Liver (tissue), 8 donors: ENCODE measurements at regions not wholly inside any gene's neighbourhood (a gene's known extent, or its start where the extent isn't known, plus 50 kb on each side); places are given as distances from the start of the nearest gene placed in this dataset.

Experiments used
- DNase-seq: peaks from one replicate; pipeline ENCODE4 v3.0.0-alpha.2; 2017; ENCODE audit warnings: low spot score
- H3K27ac ChIP-seq, 2 donors: one replicate each; pipeline ENCODE4 v1.7.0; 2013; ENCODE audit warnings: inconsistent platforms in 2 of 2, low read length in 2 of 2, control low read depth in 1 of 2, low read depth in 1 of 2, mild to moderate bottlenecking in 1 of 2
- H3K27me3 ChIP-seq, 4 donors: one replicate each; pipeline versions ENCODE4 v1.6.1 to v1.7.0; 2013; ENCODE audit warnings: low read length in 3 of 4, inconsistent platforms in 1 of 4, mild to moderate bottlenecking in 1 of 4, moderate library complexity in 1 of 4; ENCODE audit not compliant: control insufficient read depth in 4 of 4, insufficient read depth in 4 of 4
- H3K36me3 ChIP-seq, 4 donors: one replicate each; pipeline versions ENCODE4 v1.6.1 to v1.7.0; 2013; ENCODE audit warnings: low read length in 3 of 4, mild to moderate bottlenecking in 3 of 4, low read depth in 1 of 4, moderate library complexity in 1 of 4; ENCODE audit not compliant: control insufficient read depth in 4 of 4, insufficient read depth in 3 of 4
- H3K4me1 ChIP-seq, 4 donors: one replicate each; pipeline versions ENCODE4 v1.6.1 to v1.7.0; 2013; ENCODE audit warnings: low read length in 3 of 4, mild to moderate bottlenecking in 3 of 4, moderate library complexity in 1 of 4; ENCODE audit not compliant: control insufficient read depth in 4 of 4, insufficient read depth in 4 of 4
- H3K4me3 ChIP-seq, 3 donors: one replicate each; pipeline versions ENCODE4 v1.6.1 to v1.7.0; 2013; ENCODE audit warnings: low read length in 3 of 3, control low read depth in 1 of 3, low read depth in 1 of 3, mild to moderate bottlenecking in 1 of 3
- H3K9ac ChIP-seq, 2 donors: one replicate each; pipeline ENCODE4 v1.7.0; 2013; ENCODE audit warnings: low read length in 2 of 2, mild to moderate bottlenecking in 2 of 2, moderate library complexity in 2 of 2, control low read depth in 1 of 2, low read depth in 1 of 2
- H3K9me3 ChIP-seq, 4 donors: one replicate each; pipeline versions ENCODE4 v1.6.1 to v1.7.0; 2013; ENCODE audit warnings: low read length in 3 of 4; ENCODE audit not compliant: control insufficient read depth in 4 of 4
- EGR1 ChIP-seq, 2 donors: IDR thresholded peaks; 2 replicates each; pipeline ENCODE4 v1.6.1; 2016 to 2018; ENCODE audit warnings: antibody characterized with exemption in 2 of 2, low read depth in 2 of 2
- FOXA1 ChIP-seq: IDR thresholded peaks from 2 replicates; pipeline ENCODE4 v1.6.1; 2016; ENCODE audit warnings: antibody characterized with exemption
- FOXA2 ChIP-seq: IDR thresholded peaks from 2 replicates; pipeline ENCODE4 v1.6.1; 2016; ENCODE audit warnings: antibody characterized with exemption
- GABPA ChIP-seq, 2 donors: IDR thresholded peaks in 1 of 2; conservative IDR thresholded peaks in 1 of 2; 2 replicates each; pipeline ENCODE4 v1.6.1; 2016; ENCODE audit warnings: antibody characterized with exemption in 2 of 2, mild to moderate bottlenecking in 1 of 2, moderate library complexity in 1 of 2
- HNF4G ChIP-seq: IDR thresholded peaks from 2 replicates; pipeline ENCODE4 v1.6.1; 2016; ENCODE audit warnings: antibody characterized with exemption
- JUND ChIP-seq, 2 donors: IDR thresholded peaks; 2 replicates each; pipeline ENCODE4 v1.6.1; 2016; ENCODE audit warnings: antibody characterized with exemption in 2 of 2
- NR2F2 ChIP-seq: IDR thresholded peaks from 2 replicates; pipeline ENCODE4 v1.6.1; 2016; ENCODE audit warnings: antibody characterized with exemption
- RAD21 ChIP-seq, 2 donors: IDR thresholded peaks; 2 replicates each; pipeline ENCODE4 v1.6.1; 2016; ENCODE audit warnings: antibody characterized with exemption in 2 of 2, mild to moderate bottlenecking in 2 of 2
- RXRA ChIP-seq, 2 donors: IDR thresholded peaks; 2 replicates each; pipeline ENCODE4 v1.6.1; 2017 to 2018; ENCODE audit warnings: antibody characterized with exemption in 2 of 2, mild to moderate bottlenecking in 1 of 2
- TAF1 ChIP-seq: conservative IDR thresholded peaks from 2 replicates; pipeline ENCODE4 v1.6.1; 2016; ENCODE audit warnings: antibody characterized with exemption, mild to moderate bottlenecking
- YY1 ChIP-seq: IDR thresholded peaks from 2 replicates; pipeline ENCODE4 v1.6.1; 2016; ENCODE audit warnings: antibody characterized with exemption, mild to moderate bottlenecking
- WGBS: extraction: QIAGEN DNeasy Blood & Tissue Kit; methylation state at CpG from one replicate; pipeline ENCODE4 v1.1.7; 2013; 5-methylcytosine and 5-hydroxymethylcytosine counted together
- TF ChIP-seq, protein P1 (sequence below): IDR thresholded peaks from 2 replicates; pipeline ENCODE4 v1.6.1; 2016; ENCODE audit warnings: antibody characterized with exemption
- TF ChIP-seq, protein P2 (sequence below): fragments of 150-350 bp; IDR thresholded peaks from 2 replicates; pipeline ENCODE4 v1.5.1; 2017; ENCODE audit warnings: improper control_type of control experiment, low read depth, low read length; ENCODE audit not compliant: missing input control
- TF ChIP-seq, protein P3 (sequence below): IDR thresholded peaks from 2 replicates; pipeline ENCODE4 v1.6.1; 2016; ENCODE audit warnings: antibody characterized with exemption
- TF ChIP-seq, protein P4 (sequence below): IDR thresholded peaks from 2 replicates; pipeline ENCODE4 v1.6.1; 2016; ENCODE audit warnings: antibody characterized with exemption
- TF ChIP-seq, protein P5 (sequence below): IDR thresholded peaks from 2 replicates; pipeline ENCODE4 v1.6.1; 2016; ENCODE audit warnings: antibody characterized with exemption, mild to moderate bottlenecking
- donor health status: healthy.
- donor health status: healthy.
- donor health status: healthy.
- donor health status: healthy.
- donor health status: healthy.

DNA sequence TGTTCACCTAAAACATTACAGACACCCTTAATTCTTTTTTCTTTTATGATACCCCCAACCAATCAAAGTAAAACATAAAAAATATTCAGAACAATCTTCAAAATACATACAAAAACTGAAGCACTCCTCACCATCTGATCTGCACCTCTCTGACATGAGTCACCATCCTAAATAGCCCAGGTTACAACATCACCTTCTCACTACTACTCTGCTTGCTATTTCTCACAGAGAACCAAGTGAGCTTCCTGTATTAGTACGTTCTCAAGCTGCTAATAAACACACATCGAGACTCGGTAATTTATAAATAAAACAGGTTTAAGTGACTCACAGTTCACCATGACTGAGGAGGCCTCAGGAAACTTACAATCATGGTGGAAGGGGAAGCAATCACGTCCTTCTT, 183.5 kb downstream of the CBLN2 start:
- Histone ChIP-seq H3K4me1 (no peaks in the 10 kb centered on the region), H3K9ac (no peak overlapping the region), H3K4me3 (no peak overlapping the region), H3K27me3 (no peaks in the 10 kb centered on the region), H3K9me3 (no peaks in the 10 kb centered on the region), H3K36me3 (no peaks in the 10 kb centered on the region), H3K27ac (no peak overlapping the region)
- no peak for DNase-seq
- WGBS, result 67% methylated on average over 4 of the region's 4 CpGs
- TF ChIP-seq NR2F2 (no peak), YY1 (no peak), FOXA1 (no peak), FOXA2 (no peak)
- TF ChIP-seq, protein P1, sequence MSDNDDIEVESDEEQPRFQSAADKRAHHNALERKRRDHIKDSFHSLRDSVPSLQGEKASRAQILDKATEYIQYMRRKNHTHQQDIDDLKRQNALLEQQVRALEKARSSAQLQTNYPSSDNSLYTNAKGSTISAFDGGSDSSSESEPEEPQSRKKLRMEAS, result no peak
- TF ChIP-seq, protein P2, sequence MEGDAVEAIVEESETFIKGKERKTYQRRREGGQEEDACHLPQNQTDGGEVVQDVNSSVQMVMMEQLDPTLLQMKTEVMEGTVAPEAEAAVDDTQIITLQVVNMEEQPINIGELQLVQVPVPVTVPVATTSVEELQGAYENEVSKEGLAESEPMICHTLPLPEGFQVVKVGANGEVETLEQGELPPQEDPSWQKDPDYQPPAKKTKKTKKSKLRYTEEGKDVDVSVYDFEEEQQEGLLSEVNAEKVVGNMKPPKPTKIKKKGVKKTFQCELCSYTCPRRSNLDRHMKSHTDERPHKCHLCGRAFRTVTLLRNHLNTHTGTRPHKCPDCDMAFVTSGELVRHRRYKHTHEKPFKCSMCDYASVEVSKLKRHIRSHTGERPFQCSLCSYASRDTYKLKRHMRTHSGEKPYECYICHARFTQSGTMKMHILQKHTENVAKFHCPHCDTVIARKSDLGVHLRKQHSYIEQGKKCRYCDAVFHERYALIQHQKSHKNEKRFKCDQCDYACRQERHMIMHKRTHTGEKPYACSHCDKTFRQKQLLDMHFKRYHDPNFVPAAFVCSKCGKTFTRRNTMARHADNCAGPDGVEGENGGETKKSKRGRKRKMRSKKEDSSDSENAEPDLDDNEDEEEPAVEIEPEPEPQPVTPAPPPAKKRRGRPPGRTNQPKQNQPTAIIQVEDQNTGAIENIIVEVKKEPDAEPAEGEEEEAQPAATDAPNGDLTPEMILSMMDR, result no peak

DNA sequence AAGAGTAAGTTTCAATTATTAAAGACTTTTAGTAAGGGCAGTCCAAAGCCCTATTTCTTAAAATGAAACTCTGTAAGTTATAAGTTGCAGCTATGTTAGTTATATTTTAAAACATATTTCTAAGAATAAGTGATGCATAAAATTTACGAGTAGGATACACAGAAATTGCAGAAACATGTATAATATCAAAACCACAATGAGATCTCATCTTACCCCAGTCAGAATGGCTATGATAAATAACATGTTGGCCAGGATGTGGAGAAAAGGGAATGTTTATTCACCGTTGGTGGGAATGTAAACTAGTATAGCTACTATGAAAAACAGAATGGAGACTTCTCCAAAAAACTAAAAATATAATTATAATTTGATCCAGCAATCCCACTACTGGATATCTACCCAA, 201.2 kb downstream of the CBLN2 start:
- WGBS, result 61% methylated on average over 2 of the region's 2 CpGs
- no peak for DNase-seq
- Histone ChIP-seq H3K9ac (no peak overlapping the region), H3K36me3 (no peaks in the 10 kb centered on the region), H3K4me3 (no peak overlapping the region), H3K27ac (no peak overlapping the region), H3K27me3 (peaks cover 0 to 2% (median 0%) of the 10 kb centered on the region in 4 donors), H3K4me1 (no peaks in the 10 kb centered on the region), H3K9me3 (no peaks in the 10 kb centered on the region)
- TF ChIP-seq RAD21 (IDR thresholded peaks at IDR 0.05), result no peak
- TF ChIP-seq, protein P1, result no peak
- no peak for TF ChIP-seq GABPA (IDR thresholded peaks at IDR 0.05 in 1 of 2, conservative IDR thresholded peaks at IDR 0.05 in 1 of 2)
- TF ChIP-seq, protein P3, sequence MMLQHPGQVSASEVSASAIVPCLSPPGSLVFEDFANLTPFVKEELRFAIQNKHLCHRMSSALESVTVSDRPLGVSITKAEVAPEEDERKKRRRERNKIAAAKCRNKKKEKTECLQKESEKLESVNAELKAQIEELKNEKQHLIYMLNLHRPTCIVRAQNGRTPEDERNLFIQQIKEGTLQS, result no peak
- no peak for TF ChIP-seq TAF1
- no peak for TF ChIP-seq HNF4G
- TF ChIP-seq, protein P4, sequence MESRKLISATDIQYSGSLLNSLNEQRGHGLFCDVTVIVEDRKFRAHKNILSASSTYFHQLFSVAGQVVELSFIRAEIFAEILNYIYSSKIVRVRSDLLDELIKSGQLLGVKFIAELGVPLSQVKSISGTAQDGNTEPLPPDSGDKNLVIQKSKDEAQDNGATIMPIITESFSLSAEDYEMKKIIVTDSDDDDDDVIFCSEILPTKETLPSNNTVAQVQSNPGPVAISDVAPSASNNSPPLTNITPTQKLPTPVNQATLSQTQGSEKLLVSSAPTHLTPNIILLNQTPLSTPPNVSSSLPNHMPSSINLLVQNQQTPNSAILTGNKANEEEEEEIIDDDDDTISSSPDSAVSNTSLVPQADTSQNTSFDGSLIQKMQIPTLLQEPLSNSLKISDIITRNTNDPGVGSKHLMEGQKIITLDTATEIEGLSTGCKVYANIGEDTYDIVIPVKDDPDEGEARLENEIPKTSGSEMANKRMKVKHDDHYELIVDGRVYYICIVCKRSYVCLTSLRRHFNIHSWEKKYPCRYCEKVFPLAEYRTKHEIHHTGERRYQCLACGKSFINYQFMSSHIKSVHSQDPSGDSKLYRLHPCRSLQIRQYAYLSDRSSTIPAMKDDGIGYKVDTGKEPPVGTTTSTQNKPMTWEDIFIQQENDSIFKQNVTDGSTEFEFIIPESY, result no peak
- TF ChIP-seq, protein P2, result no peak
- no peak for TF ChIP-seq RXRA (IDR thresholded peaks at IDR 0.05)
- no peak for TF ChIP-seq EGR1 (IDR thresholded peaks at IDR 0.05; ENCODE audit: low read depth in 2 of 2)
- no peak for TF ChIP-seq JUND (IDR thresholded peaks at IDR 0.05)
- TF ChIP-seq, protein P5, sequence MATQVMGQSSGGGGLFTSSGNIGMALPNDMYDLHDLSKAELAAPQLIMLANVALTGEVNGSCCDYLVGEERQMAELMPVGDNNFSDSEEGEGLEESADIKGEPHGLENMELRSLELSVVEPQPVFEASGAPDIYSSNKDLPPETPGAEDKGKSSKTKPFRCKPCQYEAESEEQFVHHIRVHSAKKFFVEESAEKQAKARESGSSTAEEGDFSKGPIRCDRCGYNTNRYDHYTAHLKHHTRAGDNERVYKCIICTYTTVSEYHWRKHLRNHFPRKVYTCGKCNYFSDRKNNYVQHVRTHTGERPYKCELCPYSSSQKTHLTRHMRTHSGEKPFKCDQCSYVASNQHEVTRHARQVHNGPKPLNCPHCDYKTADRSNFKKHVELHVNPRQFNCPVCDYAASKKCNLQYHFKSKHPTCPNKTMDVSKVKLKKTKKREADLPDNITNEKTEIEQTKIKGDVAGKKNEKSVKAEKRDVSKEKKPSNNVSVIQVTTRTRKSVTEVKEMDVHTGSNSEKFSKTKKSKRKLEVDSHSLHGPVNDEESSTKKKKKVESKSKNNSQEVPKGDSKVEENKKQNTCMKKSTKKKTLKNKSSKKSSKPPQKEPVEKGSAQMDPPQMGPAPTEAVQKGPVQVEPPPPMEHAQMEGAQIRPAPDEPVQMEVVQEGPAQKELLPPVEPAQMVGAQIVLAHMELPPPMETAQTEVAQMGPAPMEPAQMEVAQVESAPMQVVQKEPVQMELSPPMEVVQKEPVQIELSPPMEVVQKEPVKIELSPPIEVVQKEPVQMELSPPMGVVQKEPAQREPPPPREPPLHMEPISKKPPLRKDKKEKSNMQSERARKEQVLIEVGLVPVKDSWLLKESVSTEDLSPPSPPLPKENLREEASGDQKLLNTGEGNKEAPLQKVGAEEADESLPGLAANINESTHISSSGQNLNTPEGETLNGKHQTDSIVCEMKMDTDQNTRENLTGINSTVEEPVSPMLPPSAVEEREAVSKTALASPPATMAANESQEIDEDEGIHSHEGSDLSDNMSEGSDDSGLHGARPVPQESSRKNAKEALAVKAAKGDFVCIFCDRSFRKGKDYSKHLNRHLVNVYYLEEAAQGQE, result no peak
- TF ChIP-seq FOXA1, result no peak
- no peak for TF ChIP-seq YY1
